Fibroblast of skin of scalp (primary cell): ENCODE measurements at regions not wholly inside any gene's neighbourhood (a gene's known extent, or its start where the extent isn't known, plus 50 kb on each side); places are given as distances from the start of the nearest gene placed in this dataset.
"Not testable (repeated sequence)": the region's sequence is repeated elsewhere in the genome, so short reads cannot be mapped to it uniquely, and the experiment has no call there.

ENCODE experiments used
- DNase-seq: peaks from one replicate; pipeline ENCODE4 v3.0.0-alpha.2; 2013

DNA sequence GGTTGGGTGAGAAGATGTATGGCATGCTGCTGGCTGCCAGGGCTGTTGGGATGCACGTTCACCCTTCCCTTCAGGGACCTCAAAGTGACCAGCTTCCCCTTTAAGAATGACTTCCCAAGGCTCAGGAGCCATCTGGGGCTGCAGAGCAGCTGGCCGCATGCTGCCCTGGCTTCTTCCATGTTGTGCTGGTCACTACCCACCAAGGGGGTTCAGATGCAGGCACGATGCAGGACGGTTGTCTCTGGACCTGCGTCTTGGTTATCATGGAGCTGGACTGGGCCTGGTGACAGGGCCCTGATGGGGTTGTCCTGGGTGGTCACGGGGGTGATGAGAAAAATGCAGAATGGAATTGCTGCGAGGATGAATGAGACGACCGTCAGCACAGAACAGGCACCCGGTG, 297.8 kb downstream of the POTED start:
- DNase-seq = not testable (repeated sequence)

DNA sequence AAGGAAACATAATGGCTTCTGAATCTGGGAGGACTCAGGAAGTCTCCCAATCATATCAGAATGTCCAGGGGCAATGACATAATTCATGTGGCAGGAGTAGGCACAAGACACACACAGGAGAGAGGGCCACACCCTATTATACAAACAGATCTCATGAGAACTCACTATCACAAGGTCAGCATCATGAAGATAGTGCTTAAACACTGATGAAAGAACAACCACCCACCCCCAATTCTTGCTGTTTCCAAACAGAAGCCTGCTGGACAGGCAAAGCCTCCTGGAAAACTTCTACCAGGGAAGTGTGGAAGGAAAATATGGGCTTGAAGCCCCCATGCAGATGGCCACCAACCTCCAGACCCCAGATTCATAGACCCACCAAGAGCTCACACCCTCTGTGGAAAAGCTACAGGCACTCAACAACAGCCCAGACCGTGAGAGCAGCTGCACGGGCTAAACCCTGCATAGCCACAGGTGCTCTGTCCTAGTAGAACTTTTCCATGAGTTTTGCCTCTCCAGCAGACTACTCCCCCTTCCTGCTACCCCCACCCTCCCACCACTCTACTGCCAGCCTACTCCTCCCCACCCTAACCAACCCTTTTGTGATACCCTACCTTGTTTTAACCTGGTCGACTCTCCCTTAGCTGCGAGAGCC, 287.1 kb downstream of the POTED start:
- not testable (repeated sequence) for DNase-seq

DNA sequence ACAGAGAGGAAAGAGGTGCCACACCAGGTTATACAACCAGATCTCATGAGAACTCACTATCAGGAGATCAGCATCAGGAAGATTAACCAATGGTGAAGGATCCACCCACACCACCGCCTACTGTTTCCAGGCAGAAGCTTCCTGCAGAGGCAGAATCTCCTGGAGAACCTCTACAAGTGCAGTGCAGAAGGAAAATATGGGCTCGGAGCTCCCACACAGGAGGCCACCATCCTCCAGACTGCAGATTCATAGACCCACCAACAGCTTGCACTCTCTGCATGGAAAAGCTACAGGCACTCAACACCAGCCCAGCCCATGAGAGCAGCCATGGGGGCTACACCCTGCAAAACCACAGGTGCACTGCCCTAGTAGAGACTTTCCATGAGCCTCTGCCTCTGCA, 284.0 kb downstream of the POTED start:
- not testable (repeated sequence) for DNase-seq

DNA sequence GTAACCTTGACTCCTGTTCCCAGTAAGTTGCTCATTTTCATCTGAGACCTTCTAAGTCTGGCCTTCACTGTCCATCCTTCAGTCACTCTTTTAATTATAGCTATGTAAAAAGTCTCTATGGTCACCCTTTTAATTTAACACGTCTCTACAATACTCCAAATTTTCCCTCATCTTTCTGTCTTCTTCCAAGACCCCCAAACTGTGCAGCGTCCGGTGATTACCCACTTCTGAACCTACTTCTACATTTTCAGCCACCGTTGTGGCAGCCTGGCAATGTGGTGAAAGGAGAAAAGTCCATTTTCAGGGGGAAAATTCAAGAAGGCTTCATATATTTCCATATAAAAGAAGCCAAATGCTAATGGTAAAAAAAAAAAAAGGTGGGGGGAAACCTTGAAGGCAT, 283.4 kb downstream of the POTED start:
- not testable (repeated sequence) for DNase-seq

DNA sequence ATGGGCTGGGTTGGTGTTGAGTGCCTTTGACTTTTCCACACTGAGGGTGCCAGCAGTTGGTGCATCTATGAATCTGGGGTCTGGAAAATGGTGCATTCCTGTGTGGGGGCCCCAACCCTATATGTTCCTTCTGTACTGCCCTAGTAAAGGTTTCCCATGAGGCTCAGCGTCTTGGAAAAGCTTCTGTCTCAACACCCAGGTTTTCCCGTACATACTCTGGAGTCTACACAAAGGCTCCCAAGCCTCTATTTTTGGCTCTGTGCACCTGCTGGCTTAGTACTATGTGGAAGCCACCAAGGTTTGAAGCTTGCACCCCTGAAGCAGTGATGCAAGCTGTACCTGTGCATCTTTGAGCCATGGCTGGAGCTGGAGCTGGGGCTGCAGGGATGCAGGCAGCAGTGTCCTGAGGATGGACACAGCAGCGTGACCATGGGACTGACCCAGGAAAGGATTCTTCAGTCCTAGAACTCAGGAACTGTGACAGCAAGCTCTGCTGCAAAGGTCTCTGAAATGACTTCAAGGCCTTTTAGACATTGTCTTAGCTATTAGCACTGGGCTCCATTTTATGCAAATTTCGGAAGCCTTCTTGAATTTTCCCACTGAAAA, 282.7 kb downstream of the POTED start:
- not testable (repeated sequence) for DNase-seq

DNA sequence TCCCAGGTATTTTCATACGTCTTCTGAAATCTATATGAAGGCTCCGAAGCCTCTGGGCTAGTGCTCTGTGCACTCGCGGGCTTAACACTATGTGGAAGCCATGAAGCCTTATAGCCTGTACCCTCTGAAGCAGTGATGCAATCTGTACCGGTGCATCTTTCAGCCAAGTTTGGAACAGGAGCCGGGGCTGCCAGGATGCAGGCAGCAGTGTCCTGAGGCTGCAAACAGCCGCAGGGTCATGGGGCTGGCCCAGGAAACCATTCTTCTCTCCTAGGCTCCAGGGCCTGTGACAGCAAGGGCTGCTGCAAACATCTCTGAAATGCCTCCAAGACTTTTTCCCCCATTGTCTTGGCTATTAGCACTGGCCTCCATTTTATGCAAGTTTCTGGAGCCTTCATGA, 279.6 kb downstream of the POTED start:
- not testable (repeated sequence) for DNase-seq

DNA sequence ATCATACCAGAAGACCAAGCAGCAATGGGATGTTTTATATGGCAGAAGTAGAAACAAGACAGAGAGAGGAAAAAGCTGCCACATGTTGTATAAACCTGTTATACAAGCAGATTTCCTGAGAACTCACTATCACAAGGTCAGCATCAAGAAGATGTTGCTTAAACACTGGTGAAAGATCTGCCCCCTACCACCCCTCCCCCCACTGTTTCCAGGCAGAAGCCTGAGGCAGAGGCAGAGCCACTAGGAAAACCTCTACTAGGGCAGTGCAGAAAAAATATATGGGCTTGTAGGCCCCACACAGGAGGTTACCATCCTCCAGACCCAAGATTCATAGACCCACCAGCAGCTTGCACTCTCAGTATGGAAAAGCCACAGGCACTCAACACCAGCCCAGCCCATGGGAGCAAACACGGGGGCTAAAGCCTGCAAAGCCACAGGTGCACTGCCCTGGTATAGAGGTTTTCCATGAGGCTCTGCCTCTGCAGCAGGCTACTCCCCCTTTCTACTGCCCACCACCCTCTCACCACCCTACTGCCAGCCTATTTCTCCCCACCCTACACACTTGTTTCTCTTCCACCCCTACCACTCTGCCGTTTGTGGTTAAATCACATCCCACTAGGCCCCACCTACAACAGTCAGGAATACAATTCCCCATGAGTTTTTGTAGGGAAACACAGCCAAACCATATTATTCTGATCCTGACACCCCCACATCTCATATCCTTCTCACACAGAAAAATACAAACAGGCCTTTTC, 274.2 kb downstream of the POTED start:
- not testable (repeated sequence) for DNase-seq

DNA sequence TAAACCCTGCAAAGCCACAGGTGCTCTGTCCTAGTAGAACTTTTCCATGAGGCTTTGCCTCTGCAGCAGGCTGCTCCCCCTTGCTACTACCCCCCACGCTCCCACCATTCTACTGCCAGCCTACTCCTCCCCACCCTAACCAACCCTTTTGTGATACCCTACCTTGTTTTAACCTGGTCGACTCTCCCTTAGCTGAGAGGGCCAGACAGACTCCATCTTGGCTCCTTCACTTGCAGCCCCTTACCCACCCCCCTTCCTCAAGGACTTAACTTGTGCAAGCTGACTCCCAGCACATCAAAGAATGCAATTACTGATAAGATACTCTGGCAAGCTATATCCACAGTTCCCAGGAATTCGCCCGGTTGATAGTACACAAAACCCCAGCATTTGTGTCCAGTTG, 267.9 kb downstream of the POTED start:
- DNase-seq = not testable (repeated sequence)

DNA sequence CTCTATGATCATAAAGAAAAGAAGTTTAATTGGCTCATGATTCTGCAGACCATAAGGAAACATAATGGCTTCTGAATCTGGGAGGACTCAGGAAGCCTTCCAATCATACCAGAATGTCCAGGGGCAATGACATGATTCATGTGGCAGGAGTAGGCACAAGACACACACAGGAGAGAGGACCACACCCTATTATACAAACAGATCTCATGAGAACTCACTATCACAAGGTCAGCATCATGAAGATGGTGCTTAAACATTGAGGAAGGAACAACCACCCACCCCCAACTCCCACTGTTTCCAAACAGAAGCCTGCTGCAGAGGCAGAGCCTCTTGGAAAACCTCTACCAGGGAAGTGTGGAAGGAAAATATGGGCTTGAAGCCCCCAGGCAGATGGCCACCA, 267.4 kb downstream of the POTED start:
- not testable (repeated sequence) for DNase-seq

DNA sequence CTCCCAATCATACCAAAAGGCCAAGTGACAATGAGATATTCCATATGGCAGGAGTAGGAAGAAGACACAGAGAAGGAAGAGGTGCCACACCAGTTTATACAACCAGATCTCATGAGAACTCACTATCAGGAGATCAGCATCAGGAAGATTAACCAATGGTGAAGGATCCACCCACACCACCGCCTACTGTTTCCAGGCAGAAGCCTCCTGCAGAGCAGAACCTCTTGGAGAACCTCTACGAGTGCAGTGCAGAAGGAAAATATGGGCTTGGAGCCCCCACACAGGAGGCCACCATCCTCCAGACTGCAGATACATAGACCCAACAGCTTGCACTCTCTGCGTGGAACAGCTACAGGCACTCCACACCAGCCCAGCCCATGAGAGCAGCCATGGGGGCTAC, 264.4 kb downstream of the POTED start:
- DNase-seq = not testable (repeated sequence)

DNA sequence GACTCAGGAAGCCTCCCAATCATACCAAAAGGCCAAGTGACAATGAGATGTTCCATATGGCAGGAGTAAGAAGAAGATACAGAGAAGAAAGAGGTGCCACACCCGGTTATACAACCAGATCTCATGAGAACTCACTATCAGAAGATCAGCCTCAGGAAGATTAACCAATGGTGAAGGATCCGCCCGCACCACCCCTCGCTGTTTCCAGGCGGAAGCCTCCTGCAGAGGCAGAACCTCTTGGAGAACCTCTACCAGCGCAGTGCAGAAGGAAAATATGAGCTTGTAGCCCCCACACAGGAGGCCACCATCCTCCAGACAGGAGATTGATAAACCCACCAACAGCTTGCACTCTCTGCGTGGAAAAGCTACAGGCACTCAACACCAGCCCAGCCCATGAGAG, 245.1 kb downstream of the POTED start:
- DNase-seq = no peak

DNA sequence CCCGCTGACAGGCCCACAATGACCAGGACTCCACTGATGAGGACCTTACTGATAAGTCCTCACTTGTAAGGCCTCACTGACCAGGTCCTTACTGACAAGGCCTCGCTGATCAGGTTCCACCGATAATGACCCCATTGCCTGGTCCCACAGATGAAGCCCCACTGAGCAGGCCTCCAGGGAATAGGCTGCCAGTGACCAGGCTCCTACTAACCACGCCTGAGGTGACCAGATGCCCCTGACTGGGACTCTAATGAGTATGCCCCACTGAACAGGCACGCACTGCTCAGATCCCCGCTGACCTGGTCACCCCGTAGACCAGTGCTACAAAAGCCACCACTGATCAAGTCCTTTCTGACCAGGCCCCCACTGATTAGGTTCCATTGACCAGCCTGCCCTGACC, 241.2 kb downstream of the POTED start:
- not testable (repeated sequence) for DNase-seq

DNA sequence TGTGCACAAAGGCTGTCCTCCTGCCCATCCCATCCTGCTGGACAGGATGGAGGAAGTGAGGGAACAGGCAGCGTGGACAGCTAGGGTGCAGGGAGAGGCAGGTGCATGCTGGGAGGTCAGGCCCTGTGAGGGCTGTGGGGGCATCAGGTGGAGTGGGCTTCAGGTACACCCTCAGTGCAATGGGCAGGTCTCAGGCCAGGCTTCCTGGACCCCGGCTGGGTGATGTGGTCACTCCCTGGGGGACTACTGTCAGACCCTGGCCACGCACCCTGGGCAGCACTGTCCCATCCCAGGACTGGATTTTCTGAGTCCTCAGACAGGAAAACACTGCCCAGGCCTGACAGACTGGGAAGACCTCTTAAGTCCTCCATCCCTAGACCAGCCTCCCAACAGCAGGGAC, 239.9 kb downstream of the POTED start:
- not testable (repeated sequence) for DNase-seq

DNA sequence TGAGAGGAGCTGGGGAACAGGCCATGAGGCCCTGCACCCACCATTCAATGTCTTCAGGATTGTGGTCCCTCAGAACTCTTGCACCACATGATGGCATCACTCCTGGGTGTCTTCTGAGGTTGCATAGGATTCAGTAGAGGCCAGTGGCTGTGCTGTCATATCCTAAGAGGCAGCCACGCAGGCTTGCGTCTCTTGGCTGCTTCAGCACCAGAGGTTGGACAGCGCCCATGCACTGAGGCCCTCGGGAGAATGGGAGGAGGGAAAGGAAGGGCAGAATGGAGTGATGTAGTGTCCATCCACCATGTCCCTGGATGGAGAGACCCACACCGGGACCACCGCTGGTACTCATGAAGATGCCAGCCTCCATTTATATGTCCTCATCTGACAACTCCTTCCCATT, 237.1 kb downstream of the POTED start:
- not testable (repeated sequence) for DNase-seq

DNA sequence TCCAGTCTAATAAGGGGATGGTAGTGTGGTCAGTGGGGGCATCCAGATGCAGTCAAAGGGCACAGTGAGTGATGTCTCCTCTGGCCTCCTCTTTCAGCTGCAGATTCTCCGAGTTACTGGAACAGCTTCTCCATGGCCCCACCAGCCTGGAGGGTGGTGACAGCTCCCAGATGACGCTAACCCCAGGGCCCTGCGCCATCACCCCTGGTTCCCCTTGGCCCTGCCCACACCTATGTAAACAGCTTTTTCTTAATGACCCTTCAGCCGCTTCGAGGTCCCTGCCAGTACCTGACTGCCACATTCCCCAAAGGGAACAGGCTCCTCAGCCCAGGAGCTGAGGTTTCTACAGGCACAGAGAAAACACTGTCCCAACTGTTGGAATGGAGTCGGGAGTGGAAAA, 235.0 kb downstream of the POTED start:
- not testable (repeated sequence) for DNase-seq

DNA sequence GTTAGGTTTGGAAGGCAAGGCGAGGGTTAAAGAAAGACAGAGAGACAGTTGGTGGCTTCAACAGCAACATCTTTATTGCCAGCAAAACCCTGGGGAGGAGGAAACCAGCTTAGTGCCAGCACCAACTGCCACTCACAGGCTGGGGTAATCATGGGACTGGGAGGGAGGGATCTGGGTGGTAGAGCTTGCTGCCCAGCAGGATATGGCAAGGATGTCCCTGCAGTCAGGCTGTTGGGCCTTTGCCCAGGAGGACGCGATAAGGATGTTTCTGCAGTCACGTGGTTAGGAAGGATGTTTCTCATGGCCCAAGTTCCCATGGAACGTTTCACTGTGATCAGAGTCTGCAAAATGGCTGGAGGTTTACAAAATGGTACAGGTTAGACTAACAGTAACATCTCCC, 233.5 kb downstream of the POTED start:
- not testable (repeated sequence) for DNase-seq

DNA sequence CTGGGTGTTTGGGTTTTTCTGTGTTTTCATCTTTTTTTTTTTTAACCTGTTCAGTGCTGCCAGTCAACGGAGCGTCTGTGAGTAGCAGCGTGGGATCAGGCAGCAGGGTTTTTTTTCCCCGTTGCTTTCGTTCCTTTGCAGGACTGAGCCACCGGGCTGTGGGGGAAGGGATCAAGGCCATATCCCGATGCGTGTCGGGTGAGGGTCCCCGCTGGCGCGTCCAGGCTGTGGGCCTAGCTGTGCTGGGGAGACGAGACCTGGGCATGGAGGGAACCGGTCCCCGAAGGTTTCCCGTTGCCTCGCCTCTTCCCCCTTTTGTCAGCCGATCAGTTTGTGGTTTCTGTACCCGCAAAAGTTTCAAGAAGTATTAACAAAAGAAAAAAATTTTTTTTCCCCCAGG, 218.1 kb downstream of the POTED start:
- DNase-seq = not testable (repeated sequence)

DNA sequence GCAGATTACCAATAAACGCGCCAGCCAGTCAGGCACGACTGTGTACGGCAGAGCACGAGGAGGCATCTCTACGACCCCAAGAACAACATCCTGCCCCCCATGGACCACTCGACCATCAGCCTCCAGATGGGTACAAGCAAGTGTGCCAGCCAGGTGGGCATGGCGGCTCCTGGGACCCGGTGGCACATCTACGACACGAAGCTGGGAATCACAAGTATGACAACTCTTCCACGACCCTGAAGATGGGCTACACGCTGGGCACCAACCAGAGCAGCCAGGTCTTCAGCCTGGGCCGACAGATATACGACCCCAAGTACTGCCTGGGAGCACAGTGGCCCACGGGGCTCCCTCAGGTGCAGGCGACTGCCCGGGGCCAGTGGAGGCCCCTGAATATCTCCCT, 217.6 kb downstream of the POTED start:
- DNase-seq = no peak

DNA sequence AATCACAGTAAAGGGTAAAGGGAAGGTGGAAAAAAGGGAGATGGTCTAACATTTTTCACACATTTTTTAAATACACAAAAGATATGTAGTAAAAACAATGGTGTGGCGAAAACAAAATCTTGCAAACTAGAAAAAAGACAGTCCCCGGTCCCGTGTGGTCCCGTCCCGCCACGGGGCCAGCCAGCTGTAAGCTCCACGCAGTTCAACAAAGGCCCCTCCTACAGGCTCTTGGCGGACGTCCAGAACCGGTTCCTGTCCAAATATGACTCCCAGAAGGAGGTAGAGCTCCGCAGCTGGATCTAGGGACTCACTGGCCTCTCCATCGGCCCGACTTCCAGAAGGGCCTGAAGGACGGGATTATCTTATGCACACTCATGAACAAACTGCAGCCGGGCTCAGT, 216.9 kb downstream of the POTED start:
- DNase-seq = not testable (repeated sequence)

DNA sequence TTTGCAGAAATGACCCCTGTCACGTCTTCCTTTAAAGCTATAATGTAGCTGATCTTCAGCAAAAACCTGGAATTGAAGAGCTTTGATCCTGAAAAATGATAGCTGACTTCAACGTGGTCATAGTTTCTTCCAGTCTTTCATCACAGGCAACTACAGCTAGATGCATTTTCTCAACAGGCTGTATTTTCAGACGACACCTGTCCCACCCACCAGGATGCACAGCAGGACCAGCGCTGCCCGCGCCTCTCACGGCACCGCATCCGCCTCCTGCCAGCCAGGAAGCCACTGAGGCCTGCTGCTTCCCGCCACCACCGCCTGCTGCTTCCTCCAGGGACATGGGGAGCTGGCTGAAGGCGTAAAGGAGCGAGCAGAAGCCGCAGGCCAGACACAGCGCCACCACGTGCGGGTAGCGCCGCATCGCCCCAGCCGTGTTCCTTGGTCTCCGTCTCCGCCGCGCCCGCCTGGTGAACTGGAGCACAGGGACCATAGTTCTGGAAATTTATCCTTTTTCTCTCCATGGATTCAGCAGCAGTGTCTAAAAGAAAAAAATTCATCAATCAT, 215.7 kb downstream of the POTED start:
- not testable (repeated sequence) for DNase-seq

DNA sequence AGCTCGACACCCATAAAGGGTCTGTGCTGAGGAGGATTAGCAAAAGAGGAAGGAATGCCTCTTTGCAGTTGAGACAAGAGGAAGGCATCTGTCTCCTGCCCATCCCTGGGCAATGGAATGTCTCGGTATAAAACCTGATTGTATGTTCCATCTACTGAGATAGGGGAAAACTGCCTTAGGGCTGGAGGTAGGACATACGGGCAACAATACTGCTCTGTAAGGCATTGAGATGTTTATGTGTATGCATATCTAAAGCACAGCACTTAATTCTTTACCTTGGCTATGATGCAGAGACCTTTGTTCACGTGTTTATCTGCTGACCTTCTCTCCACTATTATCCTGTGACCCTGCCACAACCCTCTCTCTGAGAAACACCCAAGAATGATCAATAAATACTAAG, 210.7 kb downstream of the POTED start:
- not testable (repeated sequence) for DNase-seq

DNA sequence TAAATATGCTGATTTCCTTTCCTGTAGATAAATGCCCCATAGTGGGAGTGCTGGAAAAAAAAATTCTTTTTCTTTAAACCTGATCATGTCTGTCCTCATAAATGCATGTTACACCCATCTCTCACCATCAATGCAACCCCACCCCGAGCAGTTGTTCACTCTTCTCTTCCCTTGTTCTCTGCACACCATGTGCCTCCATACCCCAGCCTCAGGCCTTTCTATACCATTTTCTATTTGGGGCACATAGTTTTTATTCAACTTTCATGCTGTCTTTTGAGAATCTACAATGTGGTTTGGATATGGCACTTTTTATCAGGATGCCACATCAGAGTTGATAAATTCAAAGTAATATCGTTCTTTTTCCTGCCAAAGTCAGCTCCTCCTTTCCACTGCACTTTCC, 202.6 kb downstream of the POTED start:
- not testable (repeated sequence) for DNase-seq

DNA sequence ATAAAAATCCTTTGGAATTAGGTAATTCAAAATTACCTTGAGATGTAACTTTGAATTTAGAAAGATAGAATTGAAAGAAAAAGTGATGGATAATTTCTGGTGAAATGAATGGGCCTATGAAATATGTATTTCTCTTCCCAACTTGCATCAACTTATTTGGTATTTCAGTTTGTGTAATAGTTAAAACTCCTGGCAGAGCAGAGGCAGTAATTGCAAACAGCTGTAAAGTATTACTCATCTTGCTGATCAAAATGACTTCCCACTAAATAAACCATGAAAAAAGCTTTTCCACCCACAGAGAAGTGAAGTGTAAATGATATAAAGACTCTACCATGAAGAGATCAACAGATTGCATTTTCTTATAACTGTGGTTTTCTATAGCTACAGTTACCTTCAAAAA, 201.0 kb downstream of the POTED start:
- not testable (repeated sequence) for DNase-seq
